ENCODE measurements at regions not wholly inside any gene's neighbourhood (a gene's known extent, or its start where the extent isn't known, plus 50 kb on each side); places are given as distances from the start of the nearest gene placed in this dataset.

DNA sequence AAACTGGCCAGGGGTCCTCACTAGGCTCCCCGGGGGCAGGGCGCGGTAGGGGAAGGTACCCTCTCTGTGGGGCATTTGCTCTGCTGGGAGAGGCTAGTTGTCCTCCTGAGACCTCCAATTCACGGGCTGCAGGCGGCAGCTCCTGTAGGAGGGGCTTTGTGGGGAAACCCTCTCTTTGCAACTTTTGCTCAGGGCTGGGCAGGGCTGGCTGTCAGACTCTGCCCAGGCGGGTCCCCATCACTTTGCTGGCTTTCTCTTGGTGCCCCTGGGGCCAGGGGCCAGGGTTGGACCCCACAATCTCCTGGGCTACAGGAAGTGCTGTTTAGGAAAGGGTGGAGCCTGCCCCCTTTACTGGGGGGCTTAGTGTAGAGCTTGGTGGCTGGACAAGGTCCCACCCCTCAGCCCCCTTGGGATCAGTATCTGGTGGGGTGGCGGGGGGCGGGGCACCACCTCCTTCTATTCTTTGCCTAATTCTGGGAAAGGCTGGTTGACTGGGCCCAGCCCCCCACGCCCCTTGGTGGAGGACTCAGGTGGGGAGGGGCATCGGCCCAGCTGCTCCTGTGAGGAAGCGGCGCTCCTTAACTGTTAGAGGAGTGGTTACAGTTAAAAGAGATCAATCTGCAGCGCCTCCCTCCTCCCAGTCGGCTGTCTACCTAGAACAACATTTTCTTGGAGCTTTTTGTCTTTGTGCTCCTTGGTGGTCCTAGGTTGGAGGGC is 918.7 kb downstream of the AACS start:
- no peak for DNase-seq (ENCODE audit: low read depth)
- no peak overlapping the region for H3K4me3 ChIP-seq (ENCODE audit: low read length)

DNA sequence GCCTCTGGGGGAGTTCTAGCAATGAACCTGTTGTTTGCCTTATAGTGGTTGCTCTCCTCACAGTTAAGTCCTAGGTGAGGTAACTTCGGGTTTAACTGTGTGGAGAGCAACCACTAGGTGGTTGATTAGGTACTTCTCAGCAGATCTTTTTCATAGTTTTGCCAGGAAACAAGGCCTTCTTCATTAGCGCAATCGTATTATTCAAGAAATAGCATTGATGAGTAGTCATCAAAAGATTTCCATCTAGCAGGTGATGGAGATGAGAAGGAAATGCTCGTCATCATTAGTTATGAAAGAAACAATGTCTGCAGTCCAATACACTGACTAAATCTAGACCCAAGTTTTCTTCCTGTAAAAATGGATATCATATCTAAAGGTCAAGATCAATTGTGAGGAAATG is 923.3 kb downstream of the AACS start:
- no peak for DNase-seq (ENCODE audit: low read depth)
- no peak overlapping the region for H3K4me3 ChIP-seq (ENCODE audit: low read length)
- TF ChIP-seq, protein P1, sequence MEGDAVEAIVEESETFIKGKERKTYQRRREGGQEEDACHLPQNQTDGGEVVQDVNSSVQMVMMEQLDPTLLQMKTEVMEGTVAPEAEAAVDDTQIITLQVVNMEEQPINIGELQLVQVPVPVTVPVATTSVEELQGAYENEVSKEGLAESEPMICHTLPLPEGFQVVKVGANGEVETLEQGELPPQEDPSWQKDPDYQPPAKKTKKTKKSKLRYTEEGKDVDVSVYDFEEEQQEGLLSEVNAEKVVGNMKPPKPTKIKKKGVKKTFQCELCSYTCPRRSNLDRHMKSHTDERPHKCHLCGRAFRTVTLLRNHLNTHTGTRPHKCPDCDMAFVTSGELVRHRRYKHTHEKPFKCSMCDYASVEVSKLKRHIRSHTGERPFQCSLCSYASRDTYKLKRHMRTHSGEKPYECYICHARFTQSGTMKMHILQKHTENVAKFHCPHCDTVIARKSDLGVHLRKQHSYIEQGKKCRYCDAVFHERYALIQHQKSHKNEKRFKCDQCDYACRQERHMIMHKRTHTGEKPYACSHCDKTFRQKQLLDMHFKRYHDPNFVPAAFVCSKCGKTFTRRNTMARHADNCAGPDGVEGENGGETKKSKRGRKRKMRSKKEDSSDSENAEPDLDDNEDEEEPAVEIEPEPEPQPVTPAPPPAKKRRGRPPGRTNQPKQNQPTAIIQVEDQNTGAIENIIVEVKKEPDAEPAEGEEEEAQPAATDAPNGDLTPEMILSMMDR (conservative IDR thresholded peaks at IDR 0.05; ENCODE audit: low read length), result no peak

More for the DNA sequence above, 918.7 kb downstream of the AACS start:
- TF ChIP-seq, protein P1 (conservative IDR thresholded peaks at IDR 0.05; ENCODE audit: low read length), result no peak

DNA sequence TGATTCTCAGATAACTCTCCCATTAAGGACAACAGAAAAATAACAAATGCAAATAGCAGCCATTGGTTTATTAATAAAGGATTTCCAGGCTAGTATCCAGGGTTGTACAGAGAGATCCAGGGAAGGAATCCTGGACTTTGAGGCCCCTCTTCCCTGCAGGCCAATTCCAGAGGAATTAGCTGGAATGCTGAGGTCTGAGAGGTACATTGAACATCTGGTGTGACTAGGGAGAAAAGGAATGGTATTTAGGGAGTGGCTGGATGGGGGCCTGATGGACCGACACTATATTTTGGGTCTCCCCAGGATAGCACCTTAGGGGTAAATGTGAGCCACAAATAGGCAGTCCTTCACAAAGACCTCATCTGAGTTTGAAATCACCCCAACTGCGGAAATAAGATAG is 924.5 kb downstream of the AACS start:
- TF ChIP-seq, protein P1 (conservative IDR thresholded peaks at IDR 0.05; ENCODE audit: low read length), result no peak
- no peak for DNase-seq (ENCODE audit: low read depth)

DNA sequence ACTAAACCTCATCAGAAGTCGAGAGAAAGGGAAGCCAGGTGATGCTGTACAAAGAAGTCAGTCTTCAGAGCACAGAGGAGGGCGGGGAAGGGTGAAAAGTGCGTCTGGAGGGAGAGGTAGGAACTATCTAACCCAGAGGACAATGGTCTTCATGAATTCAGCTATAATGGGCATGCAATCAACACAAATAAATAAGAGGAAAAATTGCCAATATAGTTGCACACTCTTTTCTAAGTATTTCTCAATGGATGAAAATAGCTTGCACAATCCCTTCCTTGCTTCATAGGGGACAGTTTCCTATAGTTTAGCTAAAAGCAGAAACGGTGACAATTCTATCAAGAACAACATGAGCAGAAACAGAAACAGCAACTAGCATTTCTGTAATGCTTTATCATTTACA is 931.2 kb downstream of the AACS start:
- no peak for DNase-seq (ENCODE audit: low read depth)
- TF ChIP-seq, protein P1 (conservative IDR thresholded peaks at IDR 0.05; ENCODE audit: low read length), result no peak
- H3K4me3 ChIP-seq (ENCODE audit: low read length), result no peak overlapping the region

More for the DNA sequence above, 924.5 kb downstream of the AACS start:
- H3K4me3 ChIP-seq (ENCODE audit: low read length), result no peak overlapping the region

DNA sequence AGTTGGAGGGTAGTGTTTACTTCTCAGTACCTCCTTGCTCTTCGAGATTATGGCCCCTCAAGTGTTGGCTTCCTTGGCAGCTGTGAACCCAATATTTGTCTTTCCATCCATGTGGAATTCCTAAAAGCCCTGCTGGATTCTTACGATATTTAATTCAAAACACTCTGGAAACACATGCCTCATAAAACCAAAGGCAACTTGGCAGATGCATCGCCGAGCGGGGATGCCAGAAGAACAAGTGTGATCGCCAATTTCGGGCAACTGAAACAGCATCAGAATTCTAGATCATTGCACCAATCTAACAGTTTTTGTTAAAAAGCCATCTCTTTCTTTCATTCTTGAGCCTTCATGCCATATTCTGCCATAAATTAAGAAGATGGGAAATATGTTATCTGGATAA is 934.4 kb downstream of the AACS start:
- DNase-seq (ENCODE audit: low read depth), result no peak
- H3K4me3 ChIP-seq (ENCODE audit: low read length), result no peak overlapping the region
- TF ChIP-seq, protein P1 (conservative IDR thresholded peaks at IDR 0.05; ENCODE audit: low read length), result no peak

DNA sequence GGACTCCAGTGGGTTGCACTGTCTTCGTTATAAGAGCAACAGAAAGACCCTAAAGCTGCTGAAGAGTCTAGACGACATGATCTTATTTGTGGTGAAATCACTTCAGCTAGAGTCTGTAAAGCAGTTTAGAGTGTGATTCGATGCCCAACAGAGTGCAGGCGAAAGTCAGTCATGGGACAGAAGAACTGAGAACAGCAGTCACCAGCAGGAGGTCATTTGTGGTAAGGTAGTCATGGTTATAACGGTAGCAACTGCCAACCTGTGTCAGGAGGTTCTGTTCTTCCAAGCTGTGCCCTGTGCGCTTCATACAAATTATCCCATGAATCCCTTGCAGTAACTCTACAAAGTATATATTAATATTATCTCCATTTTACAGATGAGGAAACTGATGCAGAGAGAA is 954.1 kb downstream of the AACS start:
- TF ChIP-seq, protein P1 (conservative IDR thresholded peaks at IDR 0.05; ENCODE audit: low read length), result no peak
- no peak for DNase-seq (ENCODE audit: low read depth)
- H3K4me3 ChIP-seq (ENCODE audit: low read length), result no peak overlapping the region

DNA sequence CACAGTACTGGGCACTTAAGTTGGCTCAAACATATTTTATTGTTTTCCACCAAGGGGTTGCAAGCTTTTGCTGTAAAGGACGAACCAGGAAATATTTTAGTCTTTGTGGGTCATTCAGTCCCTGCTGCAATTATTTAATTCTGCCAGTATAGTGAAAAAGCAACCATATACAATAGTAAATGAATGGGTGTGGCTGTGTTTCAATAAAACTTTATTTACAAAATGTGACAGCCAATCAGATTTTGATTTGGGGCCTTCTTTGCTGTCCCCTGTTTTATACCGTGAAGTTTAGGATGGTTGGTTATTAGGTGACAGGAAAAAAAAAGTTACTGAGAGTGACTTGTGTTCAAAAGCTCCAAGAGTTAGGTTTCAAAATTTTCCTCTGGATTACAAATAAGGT is 956.4 kb downstream of the AACS start:
- H3K4me3 ChIP-seq (ENCODE audit: low read length), result no peak overlapping the region
- TF ChIP-seq, protein P1 (conservative IDR thresholded peaks at IDR 0.05; ENCODE audit: low read length), result no peak
- DNase-seq (ENCODE audit: low read depth), result no peak

Measured in AG10803 (cell line).